H1 (cell line): ENCODE measurements at regions not wholly inside any gene's neighbourhood (a gene's known extent, or its start where the extent isn't known, plus 50 kb on each side); places are given as distances from the start of the nearest gene placed in this dataset.

ENCODE experiments used
- CTCF ChIA-PET: fragments of 300-600 bp; sonication (Branson Sonifier 250); formaldehyde crosslinking; loops from one replicate; lab custom pipeline; 2021; ENCODE audit not compliant: partially characterized antibody; lab: Charles Lee
- POLR2A ChIA-PET: fragments of 300-600 bp; sonication (Branson Sonifier 250); formaldehyde crosslinking; loops from one replicate; lab custom pipeline; 2021; ENCODE audit warnings: inconsistent platforms; ENCODE audit not compliant: partially characterized antibody; lab: Charles Lee
- DNase-seq, 2 experiments: peaks; one replicate each; pipeline versions ENCODE4 v3.0.0 to v3.0.0-alpha.2; 2010 to 2022; ENCODE audit warnings: low spot score in 2 of 2, low read depth in 1 of 2, mixed read lengths in 1 of 2
- FAIRE-seq: peaks from 2 replicates; lab custom pipeline; 2011; peaks lifted over from hg19 to GRCh38; lab: Jason Lieb, UNC
- H2AFZ ChIP-seq: 2 replicates; pipeline ENCODE4 v1.8.1; 2012; ENCODE audit warnings: low read length, inconsistent platforms
- H2AK5ac ChIP-seq: 2 replicates; pipeline ENCODE4 v1.6.1; 2013; ENCODE audit warnings: low read depth, low read length
- H2BK120ac ChIP-seq: replicated peaks from 2 replicates; pipeline ENCODE3; 2013; ENCODE audit warnings: low read depth, low read length, inconsistent platforms
- H2BK12ac ChIP-seq: 2 replicates; pipeline ENCODE4 v1.6.1; 2013; ENCODE audit warnings: low read depth, low read length
- H2BK15ac ChIP-seq: 2 replicates; pipeline ENCODE4 v1.6.1; 2013; ENCODE audit warnings: low read length
- H2BK20ac ChIP-seq: 2 replicates; pipeline ENCODE4 v1.6.1; 2013; ENCODE audit warnings: low read length
- H2BK5ac ChIP-seq: 2 replicates; pipeline ENCODE4 v1.6.1; 2013; ENCODE audit warnings: low read depth, low read length
- H3K14ac ChIP-seq: 2 replicates; pipeline ENCODE4 v1.6.1; 2013; ENCODE audit warnings: inconsistent platforms; ENCODE audit not compliant: insufficient read length
- H3K18ac ChIP-seq: 2 replicates; pipeline ENCODE4 v1.6.1; 2013; ENCODE audit warnings: low read length; ENCODE audit errors: extremely low read depth
- H3K23ac ChIP-seq: 2 replicates; pipeline ENCODE4 v1.6.1; 2013; ENCODE audit warnings: inconsistent platforms; ENCODE audit not compliant: insufficient read length
- H3K23me2 ChIP-seq: 2 replicates; pipeline ENCODE4 v1.6.1; 2013; ENCODE audit warnings: low read depth, low read length
- H3K27ac ChIP-seq: 2 replicates; pipeline ENCODE4 v1.6.1; 2011; ENCODE audit warnings: low read depth, low read length, inconsistent platforms
- H3K27me3 ChIP-seq, 4 experiments: replicated peaks in 1 of 4; 1 replicate in 1 of 4; 2 replicates in 3 of 4; pipeline versions ENCODE4 v1.6.1 to v1.8.1; 2011 to 2013; ENCODE audit warnings: low read length in 3 of 4, mild to moderate bottlenecking in 3 of 4, inconsistent platforms in 2 of 4, mixed read lengths in 2 of 4, moderate library complexity in 1 of 4; ENCODE audit not compliant: control insufficient read depth in 3 of 4, insufficient read depth in 3 of 4; ENCODE audit errors: extremely low read depth in 1 of 4
- H3K36me3 ChIP-seq, 4 experiments: 2 replicates each; pipeline versions ENCODE4 v1.6.1 to v1.8.1; 2011 to 2013; ENCODE audit warnings: mild to moderate bottlenecking in 4 of 4, low read length in 3 of 4, moderate library complexity in 2 of 4, control low read depth in 1 of 4, inconsistent platforms in 1 of 4; ENCODE audit not compliant: insufficient read depth in 4 of 4, control insufficient read depth in 2 of 4
- H3K4ac ChIP-seq: replicated peaks from 2 replicates; pipeline ENCODE3; 2013; ENCODE audit warnings: low read length, low read depth, mixed read lengths, inconsistent platforms; ENCODE audit not compliant: insufficient read length
- H3K4me1 ChIP-seq, 4 experiments: replicated peaks in 1 of 4; 1 replicate in 1 of 4; 2 replicates in 3 of 4; pipeline versions ENCODE4 v1.6.1 to v1.8.1; 2011 to 2013; ENCODE audit warnings: low read length in 3 of 4, inconsistent platforms in 2 of 4, mixed read lengths in 1 of 4; ENCODE audit not compliant: insufficient read depth in 4 of 4, control insufficient read depth in 3 of 4
- H3K4me2 ChIP-seq, 2 experiments: 2 replicates each; pipeline versions ENCODE4 v1.6.1 to v1.8.1; 2011 to 2013; ENCODE audit warnings: low read depth in 2 of 2, low read length in 2 of 2, control low read depth in 1 of 2, inconsistent platforms in 1 of 2, mild to moderate bottlenecking in 1 of 2; ENCODE audit not compliant: insufficient read depth in 1 of 2
- H3K4me3 ChIP-seq, 4 experiments: fragments of 200-600, 300-600 bp in 1 of 4; sonication (generic), shearing (Covaris generic), sonication (Bioruptor Twin) in 1 of 4; 2 replicates each; pipeline versions ENCODE4 v1.5.1 to v1.8.1; 2011 to 2016; ENCODE audit warnings: low read length in 4 of 4, low read depth in 3 of 4, control low read depth in 2 of 4, inconsistent platforms in 2 of 4, mild to moderate bottlenecking in 2 of 4, mixed read lengths in 1 of 4, moderate library complexity in 1 of 4; ENCODE audit not compliant: insufficient read depth in 2 of 4; ENCODE audit errors: extremely low read depth in 1 of 4
- H3K56ac ChIP-seq: replicated peaks from 2 replicates; pipeline ENCODE3; 2013; ENCODE audit warnings: low read depth, mild to moderate bottlenecking, mixed read lengths, low read length, inconsistent platforms; ENCODE audit not compliant: insufficient read length
- H3K79me1 ChIP-seq: 2 replicates; pipeline ENCODE4 v1.6.1; 2013; ENCODE audit warnings: low read depth, low read length, control low read depth
- H3K79me2 ChIP-seq, 2 experiments: 2 replicates each; pipeline versions ENCODE4 v1.6.1 to v1.8.1; 2012 to 2013; ENCODE audit warnings: low read length in 2 of 2, mild to moderate bottlenecking in 2 of 2, inconsistent platforms in 1 of 2; ENCODE audit not compliant: insufficient read depth in 2 of 2, control insufficient read depth in 1 of 2
- H3K9ac ChIP-seq, 4 experiments: replicated peaks in 1 of 4; 1 replicate in 1 of 4; 2 replicates in 3 of 4; pipeline versions ENCODE4 v1.6.1 to v1.8.1; 2011 to 2013; ENCODE audit warnings: low read depth in 3 of 4, low read length in 3 of 4, control low read depth in 2 of 4, mild to moderate bottlenecking in 2 of 4, moderate library complexity in 2 of 4, inconsistent platforms in 1 of 4; ENCODE audit errors: extremely low read depth in 1 of 4
- H3K9me3 ChIP-seq, 2 experiments: 2 replicates each; pipeline versions ENCODE4 v1.6.1 to v1.8.1; 2012 to 2013; ENCODE audit warnings: mild to moderate bottlenecking in 2 of 2, moderate library complexity in 2 of 2, control low read depth in 1 of 2, inconsistent platforms in 1 of 2, low read depth in 1 of 2, low read length in 1 of 2, mixed read lengths in 1 of 2; ENCODE audit not compliant: insufficient read depth in 2 of 2
- H4K20me1 ChIP-seq, 2 experiments: replicated peaks in 1 of 2; 2 replicates each; pipeline versions ENCODE3 to v1.8.1; 2011 to 2013; ENCODE audit warnings: inconsistent platforms in 2 of 2, low read length in 2 of 2, mild to moderate bottlenecking in 1 of 2; ENCODE audit not compliant: insufficient read depth in 2 of 2, control insufficient read depth in 1 of 2
- H4K5ac ChIP-seq: 2 replicates; pipeline ENCODE4 v1.6.1; 2013; ENCODE audit warnings: low read length, low read depth, mixed read lengths, inconsistent platforms; ENCODE audit not compliant: insufficient read length
- H4K8ac ChIP-seq: 2 replicates; pipeline ENCODE4 v1.8.0; 2013; ENCODE audit warnings: mild to moderate bottlenecking, moderate library complexity, low read length, inconsistent platforms; ENCODE audit not compliant: insufficient read depth; ENCODE audit errors: extremely low read depth
- H4K91ac ChIP-seq: replicated peaks from 2 replicates; pipeline ENCODE3; 2013; ENCODE audit warnings: low read length, mixed read lengths, inconsistent platforms; ENCODE audit not compliant: insufficient read length
- ASH2L ChIP-seq: fragments of 200-600, 300-600 bp; sonication (generic); IDR thresholded peaks from one replicate; pipeline ENCODE4 v1.7.1; 2017; ENCODE audit warnings: low read length
- BACH1 ChIP-seq: IDR thresholded peaks from 2 replicates; pipeline ENCODE4 v1.6.1; 2012; ENCODE audit warnings: low read length, improper control_type of control experiment
- BRCA1 ChIP-seq: IDR thresholded peaks from 2 replicates; pipeline ENCODE4 v1.6.1; 2012; ENCODE audit warnings: low read depth, low read length, improper control_type of control experiment
- CBX8 ChIP-seq: fragments of 300-800, 300-1000 bp; sonication (generic); IDR thresholded peaks from 2 replicates; pipeline ENCODE4 v1.7.1; 2016; ENCODE audit warnings: low read depth, low read length, borderline replicate concordance
- CEBPB ChIP-seq: IDR thresholded peaks from 2 replicates; pipeline ENCODE4 v1.6.1; 2012; ENCODE audit warnings: low read depth, low read length
- CHD1 ChIP-seq: IDR thresholded peaks from 2 replicates; pipeline ENCODE4 v1.6.1; 2012; ENCODE audit warnings: low read depth, low read length, improper control_type of control experiment
- CTBP2 ChIP-seq: IDR thresholded peaks from 2 replicates; pipeline ENCODE4 v1.7.0; 2011; ENCODE audit warnings: borderline replicate concordance, mild to moderate bottlenecking, moderate library complexity, mixed read lengths, low read length; ENCODE audit not compliant: insufficient read depth, insufficient read length
- JUND ChIP-seq: IDR thresholded peaks from 2 replicates; pipeline ENCODE4 v1.6.1; 2011; ENCODE audit warnings: mild to moderate bottlenecking, improper control_type of control experiment, low read length
- POLR2A ChIP-seq, 2 experiments: IDR thresholded peaks; 1 replicate in 1 of 2; 2 replicates in 1 of 2; pipeline ENCODE4 v1.6.1; 2011; ENCODE audit warnings: low read depth in 2 of 2, low read length in 2 of 2, mild to moderate bottlenecking in 2 of 2; ENCODE audit errors: control extremely low read depth in 1 of 2
- SRF ChIP-seq: IDR thresholded peaks from 2 replicates; pipeline ENCODE4 v1.6.1; 2011; ENCODE audit warnings: mild to moderate bottlenecking, low read depth, low read length, moderate library complexity
- WGBS, 2 experiments: shearing (Covaris generic) in 1 of 2; methylation state at CpG; one replicate each; pipeline versions ENCODE4 v1.1.6 to v1.1.7; 2013 to 2015; ENCODE audit warnings: low lambda C conversion rate in 2 of 2, mixed read lengths in 2 of 2, inconsistent platforms in 1 of 2, low coverage in 1 of 2, missing lambda C conversion rate in 1 of 2; ENCODE audit not compliant: insufficient replicate concordance in 2 of 2, insufficient coverage in 1 of 2, insufficient read length in 1 of 2; ENCODE audit errors: extremely low coverage in 1 of 2, missing lambda C conversion rate in 1 of 2; 5-methylcytosine and 5-hydroxymethylcytosine counted together
- TF ChIP-seq, protein P1 (sequence below): IDR thresholded peaks from 2 replicates; pipeline ENCODE4 v1.6.1; 2012; ENCODE audit warnings: inconsistent platforms

DNA sequence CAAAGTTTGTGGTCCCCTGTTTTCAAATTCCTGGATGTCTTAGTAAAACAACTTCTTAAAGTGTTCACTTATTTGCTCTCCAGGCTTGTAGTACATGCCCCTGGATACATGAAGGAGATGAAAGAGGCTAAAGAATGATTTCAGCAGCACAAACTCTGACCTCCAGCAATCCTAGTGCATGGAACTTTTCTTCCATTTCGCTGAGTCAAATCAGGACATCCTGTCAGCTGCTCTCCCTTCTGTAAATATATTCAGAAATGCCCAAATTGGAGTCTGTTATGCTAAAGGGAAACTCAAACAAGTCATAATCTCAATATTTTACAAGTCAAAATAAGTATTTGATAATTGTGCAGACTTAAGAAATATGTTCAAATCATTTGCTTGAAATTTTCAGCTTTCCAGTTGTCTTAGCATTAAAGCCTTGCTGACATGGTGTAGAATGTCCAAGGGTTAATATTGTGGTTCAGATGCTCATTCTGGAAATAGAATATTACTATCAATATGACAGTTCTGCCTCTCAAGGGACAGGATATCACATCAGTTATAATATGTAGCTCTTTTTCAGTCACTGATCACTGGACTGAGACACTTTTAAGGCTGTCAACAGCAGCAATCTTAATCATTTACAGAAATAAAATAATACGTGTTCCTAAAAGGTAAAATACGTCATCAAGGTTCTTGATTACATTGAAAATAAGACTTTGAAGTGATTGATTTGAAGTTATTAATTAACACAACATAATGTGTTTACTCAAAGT lies 1157.3 kb downstream of the PLA2G4A start:
- no peak overlapping the region for H3K4me2 ChIP-seq
- H2AFZ ChIP-seq, result peak overlapping the region; percentile 70
- no peak overlapping the region for H3K9ac ChIP-seq
- H3K9me3 ChIP-seq, result no peaks in the 10 kb centered on the region
- no peak overlapping the region for H2AK5ac ChIP-seq
- H3K56ac ChIP-seq, result no peak overlapping the region
- no peaks in the 10 kb centered on the region for H3K79me1 ChIP-seq
- no peak overlapping the region for H2BK12ac ChIP-seq
- no peak overlapping the region for H3K18ac ChIP-seq
- H2BK5ac ChIP-seq, result no peak overlapping the region
- no peak overlapping the region for H3K4me3 ChIP-seq
- H2BK20ac ChIP-seq, result no peak overlapping the region
- no peak overlapping the region for H3K27ac ChIP-seq
- no peaks in the 10 kb centered on the region for H3K27me3 ChIP-seq
- ChIA-PET POLR2A (no interaction called here), CTCF (no interaction called here)
- WGBS, 2 experiments, result 90% methylated on average over 3 of the region's 3 CpGs; no CpG with 5 or more reads in 1 of the 2 experiments
- FAIRE-seq, result no peak
- H2BK120ac ChIP-seq, result no peak overlapping the region
- H3K36me3 ChIP-seq, result no peaks in the 10 kb centered on the region
- H4K20me1 ChIP-seq, result no peaks in the 10 kb centered on the region
- H4K91ac ChIP-seq, result no peak overlapping the region
- no peak overlapping the region for H2BK15ac ChIP-seq
- H3K4me1 ChIP-seq, result no peaks in the 10 kb centered on the region
- H3K79me2 ChIP-seq, result no peaks in the 10 kb centered on the region
- no peak overlapping the region for H4K8ac ChIP-seq
- no peak overlapping the region for H3K14ac ChIP-seq
- no peak for TF ChIP-seq CBX8
- no peak for TF ChIP-seq CHD1
- no peak for TF ChIP-seq ASH2L
- TF ChIP-seq CEBPB, result no peak
- no peak for TF ChIP-seq SRF
- TF ChIP-seq CTBP2, result no peak
- TF ChIP-seq BRCA1, result no peak
- TF ChIP-seq BACH1, result no peak
- no peak for TF ChIP-seq POLR2A (IDR thresholded peaks at IDR 0.05; ENCODE audit: control extremely low read depth in 1 of 2, low read depth in 2 of 2, low read length in 2 of 2)
- TF ChIP-seq, protein P1, sequence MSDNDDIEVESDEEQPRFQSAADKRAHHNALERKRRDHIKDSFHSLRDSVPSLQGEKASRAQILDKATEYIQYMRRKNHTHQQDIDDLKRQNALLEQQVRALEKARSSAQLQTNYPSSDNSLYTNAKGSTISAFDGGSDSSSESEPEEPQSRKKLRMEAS, result no peak
- no peak for TF ChIP-seq JUND
- no peak overlapping the region for H3K23ac ChIP-seq
- H4K5ac ChIP-seq, result no peak overlapping the region
- no peak overlapping the region for H3K4ac ChIP-seq
- no peaks in the 10 kb centered on the region; the same call in 1 of the 2 replicates for H3K23me2 ChIP-seq
- no peak for DNase-seq
